GM12891 (cell line): ENCODE measurements at regions not wholly inside any gene's neighbourhood (a gene's known extent, or its start where the extent isn't known, plus 50 kb on each side); places are given as distances from the start of the nearest gene placed in this dataset.
"Not testable (repeated sequence)": the region's sequence is repeated elsewhere in the genome, so short reads cannot be mapped to it uniquely, and the experiment has no call there.

Source experiments
- DNase-seq: peaks from one replicate; pipeline ENCODE4 v3.0.0; 2011; ENCODE audit warnings: low spot score; ENCODE audit not compliant: insufficient read length
- FAIRE-seq: peaks from 2 replicates; lab custom pipeline; 2011; peaks lifted over from hg19 to GRCh38; lab: Jason Lieb, UNC
- PAX5 ChIP-seq: IDR thresholded peaks from 2 replicates; pipeline ENCODE4 v1.6.1; 2011; ENCODE audit warnings: low read length, moderate library complexity, mild to moderate bottlenecking; ENCODE audit not compliant: insufficient read depth, severe bottlenecking
- POLR2A ChIP-seq: IDR thresholded peaks from 2 replicates; pipeline ENCODE4 v1.6.1; 2011; ENCODE audit warnings: low read depth, low read length, control low read depth
- POLR2AphosphoS5 ChIP-seq: IDR thresholded peaks from 2 replicates; pipeline ENCODE4 v1.6.1; 2011; ENCODE audit warnings: low read depth, low read length, control low read depth
- POU2F2 ChIP-seq: IDR thresholded peaks from 2 replicates; pipeline ENCODE4 v1.6.1; 2011; ENCODE audit warnings: low read depth, mild to moderate bottlenecking, control low read depth, low read length, moderate library complexity
- SPI1 ChIP-seq: IDR thresholded peaks from 2 replicates; pipeline ENCODE4 v1.6.1; 2011; ENCODE audit warnings: low read depth, low read length, control low read depth
- TAF1 ChIP-seq: IDR thresholded peaks from 2 replicates; pipeline ENCODE4 v1.6.1; 2011; ENCODE audit warnings: low read depth, low read length, control low read depth

GRCh38 chr3:6281662-6282061 is 579.3 kb upstream of the GRM7 start:
- DNase-seq (no peak), FAIRE-seq (no peak)
- no peak for TF ChIP-seq TAF1
- no peak for TF ChIP-seq POU2F2
- TF ChIP-seq SPI1, result peak; percentile 69
- TF ChIP-seq POLR2AphosphoS5, result no peak

GRCh38 chr3:6282918-6283317 is 578.0 kb upstream of the GRM7 start:
- no peak for TF ChIP-seq POLR2A
- TF ChIP-seq SPI1, result no peak
- no peak for TF ChIP-seq PAX5
- TF ChIP-seq POLR2AphosphoS5, result no peak
- no peak for TF ChIP-seq TAF1
- no peak for TF ChIP-seq POU2F2
- DNase-seq (no peak), FAIRE-seq (no peak)

GRCh38 chr3:6287088-6287875 is 573.6 kb upstream of the GRM7 start:
- no peak for DNase-seq
- TF ChIP-seq POLR2AphosphoS5, result no peak
- no peak for TF ChIP-seq POU2F2
- TF ChIP-seq SPI1, result no peak
- no peak for TF ChIP-seq POLR2A
- TF ChIP-seq TAF1, result no peak
- TF ChIP-seq PAX5, result no peak
- FAIRE-seq, result no peak

- no peak for TF ChIP-seq SPI1
- TF ChIP-seq POLR2AphosphoS5, result no peak
- TF ChIP-seq TAF1, result no peak
- no peak for TF ChIP-seq POLR2A
- no peak for TF ChIP-seq POU2F2
- no peak for TF ChIP-seq PAX5
- FAIRE-seq, result no peak
- no peak for DNase-seq
These were observed 559.3 kb upstream of the GRM7 start for GRCh38 chr3:6301626-6302025.

GRCh38 chr3:6315906-6316305 is 545.0 kb upstream of the GRM7 start:
- no peak for DNase-seq
- FAIRE-seq, result no peak
- no peak for TF ChIP-seq TAF1
- no peak for TF ChIP-seq PAX5
- TF ChIP-seq POU2F2, result no peak

GRCh38 chr3:6321999-6322398 is 538.9 kb upstream of the GRM7 start:
- no peak for TF ChIP-seq SPI1
- no peak for TF ChIP-seq TAF1
- TF ChIP-seq POU2F2, result no peak
- TF ChIP-seq PAX5, result no peak
- no peak for TF ChIP-seq POLR2AphosphoS5
- no peak for TF ChIP-seq POLR2A
- FAIRE-seq (no peak), DNase-seq (no peak)

- no peak for TF ChIP-seq POLR2A
- DNase-seq (no peak), FAIRE-seq (no peak)
These were observed 534.1 kb upstream of the GRM7 start for GRCh38 chr3:6326771-6327170.

GRCh38 chr3:6340980-6341325 is 520.0 kb upstream of the GRM7 start:
- FAIRE-seq, DNase-seq: not testable (repeated sequence)

GRCh38 chr3:6351752-6352151 is 509.2 kb upstream of the GRM7 start:
- FAIRE-seq, result no peak
- no peak for TF ChIP-seq POLR2A
- TF ChIP-seq POU2F2, result no peak
- TF ChIP-seq SPI1, result no peak
- TF ChIP-seq PAX5, result no peak
- no peak for TF ChIP-seq TAF1
- no peak for TF ChIP-seq POLR2AphosphoS5
- DNase-seq, result no peak

GRCh38 chr3:6354653-6355052 is 506.3 kb upstream of the GRM7 start:
- DNase-seq (no peak), FAIRE-seq (no peak)
- no peak for TF ChIP-seq SPI1
- TF ChIP-seq POLR2AphosphoS5, result no peak
- TF ChIP-seq POU2F2, result no peak
- TF ChIP-seq PAX5, result no peak
- TF ChIP-seq POLR2A, result no peak
- no peak for TF ChIP-seq TAF1

- no peak for TF ChIP-seq POLR2A
- no peak for TF ChIP-seq SPI1
- TF ChIP-seq TAF1, result no peak
- TF ChIP-seq PAX5, result no peak
- no peak for TF ChIP-seq POLR2AphosphoS5
- no peak for TF ChIP-seq POU2F2
- no peak for FAIRE-seq
- DNase-seq, result no peak
These were observed 498.5 kb upstream of the GRM7 start for GRCh38 chr3:6362406-6362805.
